C4-2B (cell line): ENCODE measurements at regions not wholly inside any gene's neighbourhood (a gene's known extent, or its start where the extent isn't known, plus 50 kb on each side); places are given as distances from the start of the nearest gene placed in this dataset.

Experiments used
- H3K27ac ChIP-seq: fragments of 450-650 bp; 2 replicates; pipeline ENCODE4 v1.5.1; 2017
- ZFX ChIP-seq: fragments of 450-650 bp; IDR thresholded peaks from 2 replicates; pipeline ENCODE4 v1.6.1; 2017
- TF ChIP-seq, protein P1 (sequence below): fragments of 450-650 bp; conservative IDR thresholded peaks from 2 replicates; pipeline ENCODE4 v1.5.1; 2017; ENCODE audit warnings: mild to moderate bottlenecking

DNA sequence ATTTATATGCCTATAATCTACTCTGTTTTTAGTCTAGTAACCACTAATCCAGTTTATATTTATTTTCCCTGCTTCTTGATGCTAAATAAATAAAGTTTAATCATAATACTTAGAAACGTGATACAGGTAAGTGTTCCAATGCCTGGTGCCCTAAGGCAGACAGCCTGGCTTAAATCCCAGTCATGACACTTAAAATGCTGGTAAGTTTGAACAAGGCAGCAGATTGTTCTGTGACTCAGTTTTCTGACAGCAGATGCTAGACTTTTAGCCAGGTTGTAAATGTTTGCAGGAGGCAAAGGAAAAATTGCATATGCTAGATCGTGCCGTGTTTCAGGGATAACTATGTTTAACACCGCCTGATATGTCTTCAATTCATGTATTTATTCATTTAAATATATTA is 2661.6 kb downstream of the PCDH7 start:
- TF ChIP-seq, protein P1, sequence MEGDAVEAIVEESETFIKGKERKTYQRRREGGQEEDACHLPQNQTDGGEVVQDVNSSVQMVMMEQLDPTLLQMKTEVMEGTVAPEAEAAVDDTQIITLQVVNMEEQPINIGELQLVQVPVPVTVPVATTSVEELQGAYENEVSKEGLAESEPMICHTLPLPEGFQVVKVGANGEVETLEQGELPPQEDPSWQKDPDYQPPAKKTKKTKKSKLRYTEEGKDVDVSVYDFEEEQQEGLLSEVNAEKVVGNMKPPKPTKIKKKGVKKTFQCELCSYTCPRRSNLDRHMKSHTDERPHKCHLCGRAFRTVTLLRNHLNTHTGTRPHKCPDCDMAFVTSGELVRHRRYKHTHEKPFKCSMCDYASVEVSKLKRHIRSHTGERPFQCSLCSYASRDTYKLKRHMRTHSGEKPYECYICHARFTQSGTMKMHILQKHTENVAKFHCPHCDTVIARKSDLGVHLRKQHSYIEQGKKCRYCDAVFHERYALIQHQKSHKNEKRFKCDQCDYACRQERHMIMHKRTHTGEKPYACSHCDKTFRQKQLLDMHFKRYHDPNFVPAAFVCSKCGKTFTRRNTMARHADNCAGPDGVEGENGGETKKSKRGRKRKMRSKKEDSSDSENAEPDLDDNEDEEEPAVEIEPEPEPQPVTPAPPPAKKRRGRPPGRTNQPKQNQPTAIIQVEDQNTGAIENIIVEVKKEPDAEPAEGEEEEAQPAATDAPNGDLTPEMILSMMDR: no peak
- TF ChIP-seq ZFX: no peak
- H3K27ac ChIP-seq: no peak overlapping the region

DNA sequence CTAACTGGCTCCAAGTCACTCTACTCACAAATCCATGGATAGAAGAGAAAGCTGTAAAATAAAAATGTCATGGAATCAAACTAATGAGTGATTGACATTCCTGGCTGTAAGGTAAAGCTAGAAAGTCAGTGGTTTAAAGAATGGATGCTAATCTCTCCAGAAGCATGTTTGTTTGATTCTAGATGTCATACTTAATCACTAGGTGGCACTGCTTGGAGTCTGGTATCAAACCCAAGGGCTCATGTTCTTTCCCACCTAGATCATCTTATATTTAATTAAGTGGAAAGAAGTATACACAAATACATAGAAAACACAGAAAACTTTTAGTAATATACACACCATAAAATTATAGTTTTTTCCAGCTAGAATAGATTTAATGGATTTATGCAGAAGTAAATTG is 2666.6 kb downstream of the PCDH7 start:
- H3K27ac ChIP-seq: no peak overlapping the region
- TF ChIP-seq ZFX: no peak
- TF ChIP-seq, protein P1: peak; percentile 47

DNA sequence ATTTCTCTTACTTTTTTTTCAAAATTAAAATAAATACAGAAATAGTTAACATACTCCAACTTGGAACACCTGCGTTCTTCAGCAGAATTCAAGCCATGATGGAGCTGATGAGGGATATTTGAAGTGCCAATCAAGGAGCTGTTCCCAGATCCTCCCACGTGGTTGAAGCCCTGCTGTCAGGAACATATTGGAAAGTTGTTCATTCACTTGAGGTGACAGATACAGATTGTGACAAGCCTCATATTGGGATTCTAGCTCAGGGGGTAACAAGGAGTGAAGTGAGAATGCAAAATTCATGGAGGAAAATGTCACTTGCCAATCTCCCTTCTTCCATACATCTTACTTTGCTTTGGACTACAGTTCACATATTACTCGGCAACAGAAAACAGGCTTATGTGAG is 2670.8 kb downstream of the PCDH7 start:
- TF ChIP-seq, protein P1: no peak
- no peak for TF ChIP-seq ZFX
- no peak overlapping the region for H3K27ac ChIP-seq

DNA sequence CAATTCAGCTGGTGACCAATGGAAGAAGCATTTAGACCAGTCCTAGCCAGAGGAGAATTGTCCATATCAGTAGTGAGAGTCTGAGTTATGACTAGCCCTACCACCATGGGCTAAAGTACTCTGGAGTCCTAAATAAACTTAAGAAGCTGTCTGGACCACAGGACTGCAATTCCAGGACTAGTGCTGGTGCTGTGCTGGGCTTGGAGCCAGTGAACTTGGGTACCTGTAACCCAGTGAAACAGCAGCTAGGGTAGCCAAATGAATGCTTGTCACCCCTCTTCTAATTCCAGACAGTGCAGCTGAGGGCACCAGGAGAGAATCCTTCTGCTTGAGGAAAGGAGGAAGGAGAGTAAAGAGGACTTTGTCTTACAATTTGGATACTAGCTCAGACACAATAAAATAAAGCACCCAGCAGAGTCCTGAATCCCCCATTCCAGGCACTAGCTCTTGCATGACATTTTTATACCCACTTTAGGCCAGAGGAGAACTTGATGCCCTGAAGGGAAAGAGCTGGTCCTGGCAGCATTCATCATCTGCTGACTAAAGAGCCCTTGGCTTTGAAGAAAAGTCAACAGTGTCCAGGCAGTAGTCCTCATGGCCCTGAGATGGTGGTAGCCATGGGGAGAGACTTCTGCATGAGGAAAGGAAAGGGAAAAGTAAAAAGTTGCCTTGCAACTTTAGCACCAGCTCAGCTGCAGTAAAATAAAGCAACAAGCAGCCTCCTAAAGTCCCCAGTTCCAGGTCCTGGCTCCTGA is 2675.7 kb downstream of the PCDH7 start:
- no peak for TF ChIP-seq ZFX
- TF ChIP-seq, protein P1: no peak
- H3K27ac ChIP-seq: no peak overlapping the region

DNA sequence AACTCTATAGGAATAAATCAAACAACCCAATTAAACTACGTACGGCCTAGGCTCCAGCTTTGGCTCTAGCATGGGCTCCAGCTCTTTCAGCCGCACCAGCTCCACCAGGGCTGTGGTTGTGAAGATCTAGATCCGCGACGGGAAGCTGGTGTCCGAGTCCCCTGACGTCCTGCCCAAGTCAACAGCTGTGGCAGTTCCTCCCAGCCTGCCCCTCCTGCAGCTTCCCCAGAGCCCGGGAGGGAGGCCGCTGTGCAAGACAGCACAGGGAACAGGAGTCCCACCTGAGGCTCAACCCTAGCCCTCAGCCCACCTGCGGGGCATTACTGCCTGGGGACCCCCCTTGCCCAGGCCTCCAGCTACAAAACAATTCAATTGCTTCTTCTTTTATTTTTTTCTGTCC is 2680.3 kb downstream of the PCDH7 start:
- H3K27ac ChIP-seq: no peak overlapping the region
- no peak for TF ChIP-seq ZFX
- TF ChIP-seq, protein P1: no peak

DNA sequence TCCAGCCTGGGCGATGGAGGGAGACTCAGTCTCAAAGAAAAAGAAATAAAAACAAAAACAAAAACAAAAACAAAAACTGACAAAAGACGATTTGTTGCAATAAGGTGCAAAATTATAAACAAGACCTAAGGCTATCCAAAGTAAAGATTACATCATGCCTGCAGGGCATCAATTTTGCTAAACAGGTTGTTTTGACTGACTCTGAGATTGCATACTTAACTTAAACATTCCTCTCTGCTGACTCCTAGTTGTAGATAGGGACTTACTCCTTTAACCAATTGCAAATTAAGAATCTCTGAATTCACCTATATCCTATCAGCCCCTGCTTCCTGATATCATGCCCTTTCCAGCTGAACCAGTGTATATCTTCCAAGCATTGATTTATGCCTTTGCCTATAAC is 2687.3 kb downstream of the PCDH7 start:
- TF ChIP-seq, protein P1: no peak
- TF ChIP-seq ZFX: no peak
- no peak overlapping the region for H3K27ac ChIP-seq

DNA sequence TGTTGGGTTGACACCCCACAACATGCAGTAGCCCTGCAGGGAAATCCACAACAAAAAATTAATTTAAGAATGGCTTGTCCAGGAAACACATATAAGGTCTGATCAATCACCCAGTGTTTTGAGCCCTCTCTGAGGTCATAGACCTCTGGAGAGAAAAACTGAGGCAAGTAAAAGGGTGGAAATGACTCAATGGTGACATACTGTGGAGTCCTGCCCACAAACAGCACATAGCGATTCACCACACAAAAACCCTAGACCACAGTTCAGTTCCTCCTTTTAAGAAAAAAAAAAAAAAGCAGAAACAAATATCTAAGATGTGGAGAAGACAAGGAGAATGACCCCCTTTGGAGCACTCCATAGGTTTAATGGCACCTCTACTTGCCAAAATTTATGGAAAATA is 2691.0 kb downstream of the PCDH7 start:
- no peak overlapping the region for H3K27ac ChIP-seq
- TF ChIP-seq ZFX: no peak
- TF ChIP-seq, protein P1: no peak
